ENCODE measurements at regions not wholly inside any gene's neighbourhood (a gene's known extent, or its start where the extent isn't known, plus 50 kb on each side); places are given as distances from the start of the nearest gene placed in this dataset.

GRCh38 chr2:74756356-74756890 is 77.5 kb upstream of the HK2 start:
- Histone ChIP-seq H4K20me1 (ENCODE audit: insufficient read depth) (no peaks in the 10 kb centered on the region), H3K9me3 (ENCODE audit: low read length) (no peaks in the 10 kb centered on the region), H3K9me2 (ENCODE audit: insufficient read depth, low read length) (no peaks in the 10 kb centered on the region), H3K79me2 (replicated peaks; ENCODE audit: insufficient read depth, low read length) (no peaks in the 10 kb centered on the region), H3K36me3 (ENCODE audit: insufficient read depth, low read length) (no peaks in the 10 kb centered on the region), H3F3A (ENCODE audit: insufficient read depth, low read length, poor library complexity, severe bottlenecking) (no peaks in the 10 kb centered on the region), H2AFZ (ENCODE audit: low read depth, low read length) (no peak overlapping the region), H3K27ac (ENCODE audit: low read length) (no peak overlapping the region), H3K9ac (ENCODE audit: low read length) (no peak overlapping the region), H3K4me3 (ENCODE audit: low read length) (no peak overlapping the region), H3K27me3 (ENCODE audit: insufficient read depth, low read depth, low read length) (no peaks in the 10 kb centered on the region), H3K4me2 (ENCODE audit: low read length) (no peak overlapping the region)
- TF ChIP-seq MXI1 (conservative IDR thresholded peaks at IDR 0.05; ENCODE audit: poor library complexity, severe bottlenecking) (no peak), REST (IDR thresholded peaks at IDR 0.05; ENCODE audit: borderline replicate concordance) (no peak)
- TF ChIP-seq, protein P1, sequence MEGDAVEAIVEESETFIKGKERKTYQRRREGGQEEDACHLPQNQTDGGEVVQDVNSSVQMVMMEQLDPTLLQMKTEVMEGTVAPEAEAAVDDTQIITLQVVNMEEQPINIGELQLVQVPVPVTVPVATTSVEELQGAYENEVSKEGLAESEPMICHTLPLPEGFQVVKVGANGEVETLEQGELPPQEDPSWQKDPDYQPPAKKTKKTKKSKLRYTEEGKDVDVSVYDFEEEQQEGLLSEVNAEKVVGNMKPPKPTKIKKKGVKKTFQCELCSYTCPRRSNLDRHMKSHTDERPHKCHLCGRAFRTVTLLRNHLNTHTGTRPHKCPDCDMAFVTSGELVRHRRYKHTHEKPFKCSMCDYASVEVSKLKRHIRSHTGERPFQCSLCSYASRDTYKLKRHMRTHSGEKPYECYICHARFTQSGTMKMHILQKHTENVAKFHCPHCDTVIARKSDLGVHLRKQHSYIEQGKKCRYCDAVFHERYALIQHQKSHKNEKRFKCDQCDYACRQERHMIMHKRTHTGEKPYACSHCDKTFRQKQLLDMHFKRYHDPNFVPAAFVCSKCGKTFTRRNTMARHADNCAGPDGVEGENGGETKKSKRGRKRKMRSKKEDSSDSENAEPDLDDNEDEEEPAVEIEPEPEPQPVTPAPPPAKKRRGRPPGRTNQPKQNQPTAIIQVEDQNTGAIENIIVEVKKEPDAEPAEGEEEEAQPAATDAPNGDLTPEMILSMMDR (IDR thresholded peaks at IDR 0.05; ENCODE audit: poor library complexity, severe bottlenecking), result no peak

DNA sequence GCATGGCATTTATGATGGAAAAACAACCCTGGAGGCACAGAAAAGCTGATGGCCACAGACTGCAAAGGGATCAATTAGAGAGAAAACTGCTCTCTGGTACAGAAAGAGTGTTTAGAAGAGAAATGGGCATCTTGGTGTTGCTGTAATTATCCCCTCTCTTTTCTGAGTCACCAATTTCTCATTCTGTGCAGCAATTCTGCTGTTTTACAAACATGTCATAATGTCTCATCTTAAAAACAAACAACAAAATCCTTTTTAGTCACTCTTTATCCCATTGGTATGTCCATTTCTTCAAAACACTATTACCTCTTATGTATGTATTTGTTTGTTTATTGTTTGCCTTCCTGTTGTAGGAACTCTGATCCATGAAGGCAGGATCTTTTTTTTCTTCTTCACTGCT is 73.9 kb upstream of the HK2 start:
- TF ChIP-seq SMC3 (conservative IDR thresholded peaks at IDR 0.05; ENCODE audit: poor library complexity), result no peak
- no peaks in the 10 kb centered on the region for H4K20me1 ChIP-seq (ENCODE audit: insufficient read depth)
- H3K27me3 ChIP-seq (ENCODE audit: insufficient read depth, low read depth, low read length), result no peaks in the 10 kb centered on the region
- H2AFZ ChIP-seq (ENCODE audit: low read depth, low read length), result no peak overlapping the region
- H3K4me3 ChIP-seq (ENCODE audit: low read length), result no peak overlapping the region
- H3F3A ChIP-seq (ENCODE audit: insufficient read depth, low read length, poor library complexity, severe bottlenecking), result no peaks in the 10 kb centered on the region
- H3K4me2 ChIP-seq (ENCODE audit: low read length), result no peak overlapping the region
- H3K9me3 ChIP-seq (ENCODE audit: low read length), result no peaks in the 10 kb centered on the region
- H3K27ac ChIP-seq (ENCODE audit: low read length), result no peak overlapping the region
- no peak overlapping the region for H3K9ac ChIP-seq (ENCODE audit: low read length)
- H3K9me2 ChIP-seq (ENCODE audit: insufficient read depth, low read length), result no peaks in the 10 kb centered on the region
- H3K36me3 ChIP-seq (ENCODE audit: insufficient read depth, low read length), result no peaks in the 10 kb centered on the region
- no peaks in the 10 kb centered on the region for H3K79me2 ChIP-seq (replicated peaks; ENCODE audit: insufficient read depth, low read length)

GRCh38 chr2:74760875-74761630 is 72.9 kb upstream of the HK2 start:
- Histone ChIP-seq H3K4me3 (ENCODE audit: low read length) (no peak overlapping the region), H3K27me3 (ENCODE audit: insufficient read depth, low read depth, low read length) (no peaks in the 10 kb centered on the region), H3K4me2 (ENCODE audit: low read length) (no peak overlapping the region), H3K9ac (ENCODE audit: low read length) (no peak overlapping the region), H3K79me2 (replicated peaks; ENCODE audit: insufficient read depth, low read length) (no peaks in the 10 kb centered on the region), H4K20me1 (ENCODE audit: insufficient read depth) (no peaks in the 10 kb centered on the region), H3K9me3 (ENCODE audit: low read length) (no peaks in the 10 kb centered on the region), H3K27ac (ENCODE audit: low read length) (no peak overlapping the region), H3F3A (ENCODE audit: insufficient read depth, low read length, poor library complexity, severe bottlenecking) (no peaks in the 10 kb centered on the region), H3K36me3 (ENCODE audit: insufficient read depth, low read length) (no peaks in the 10 kb centered on the region), H2AFZ (ENCODE audit: low read depth, low read length) (no peak overlapping the region), H3K9me2 (ENCODE audit: insufficient read depth, low read length) (no peaks in the 10 kb centered on the region)
- TF ChIP-seq, protein P1 (IDR thresholded peaks at IDR 0.05; ENCODE audit: poor library complexity, severe bottlenecking), result no peak
- TF ChIP-seq EP300 (conservative IDR thresholded peaks at IDR 0.05; ENCODE audit: poor library complexity, severe bottlenecking) (no peak), RAD21 (conservative IDR thresholded peaks at IDR 0.05) (no peak)
